ENCODE measurements at regions not wholly inside any gene's neighbourhood (a gene's known extent, or its start where the extent isn't known, plus 50 kb on each side); places are given as distances from the start of the nearest gene placed in this dataset.

- no peaks in the 10 kb centered on the region for H3K9me3 ChIP-seq
- H3K4me1 ChIP-seq = no peaks in the 10 kb centered on the region
- H3K4me3 ChIP-seq (ENCODE audit: low read depth, low read length) = no peak overlapping the region
- TF ChIP-seq CTCF (IDR thresholded peaks at IDR 0.05; ENCODE audit: low read depth, low read length) = no peak
- no peaks in the 10 kb centered on the region for H3K27me3 ChIP-seq
- no peak for DNase-seq
- no peaks in the 10 kb centered on the region for H3K36me3 ChIP-seq
Observed at GRCh38 chr1:30360753-30361152, 362.6 kb downstream of the MATN1 start.

- Histone ChIP-seq H3K36me3 (no peaks in the 10 kb centered on the region), H3K9me3 (no peaks in the 10 kb centered on the region), H3K4me3 (ENCODE audit: low read depth, low read length) (no peak overlapping the region), H3K4me1 (no peaks in the 10 kb centered on the region), H3K27me3 (no peaks in the 10 kb centered on the region)
- DNase-seq = no peak
- no peak for TF ChIP-seq CTCF (IDR thresholded peaks at IDR 0.05; ENCODE audit: low read depth, low read length)
Observed at GRCh38 chr1:30360281-30360680, 363.1 kb downstream of the MATN1 start.

- H3K9me3 ChIP-seq = no peaks in the 10 kb centered on the region
- no peak overlapping the region for H3K4me3 ChIP-seq (ENCODE audit: low read depth, low read length)
- no peak for TF ChIP-seq CTCF (IDR thresholded peaks at IDR 0.05; ENCODE audit: low read depth, low read length)
- no peaks in the 10 kb centered on the region for H3K36me3 ChIP-seq
- no peak for DNase-seq
- no peaks in the 10 kb centered on the region for H3K4me1 ChIP-seq
- no peaks in the 10 kb centered on the region for H3K27me3 ChIP-seq
Observed at GRCh38 chr1:30359539-30360220, 363.7 kb downstream of the MATN1 start.

GRCh38 chr1:30358500-30358899 lies 364.9 kb downstream of the MATN1 start:
- no peak for DNase-seq
- Histone ChIP-seq H3K9me3 (no peaks in the 10 kb centered on the region), H3K27me3 (no peaks in the 10 kb centered on the region), H3K4me1 (no peaks in the 10 kb centered on the region), H3K36me3 (no peaks in the 10 kb centered on the region), H3K4me3 (ENCODE audit: low read depth, low read length) (no peak overlapping the region)
- no peak for TF ChIP-seq CTCF (IDR thresholded peaks at IDR 0.05; ENCODE audit: low read depth, low read length)

GRCh38 chr1:30356839-30357238 lies 366.5 kb downstream of the MATN1 start:
- no peak for TF ChIP-seq CTCF (IDR thresholded peaks at IDR 0.05; ENCODE audit: low read depth, low read length)
- Histone ChIP-seq H3K36me3 (no peaks in the 10 kb centered on the region), H3K9me3 (no peaks in the 10 kb centered on the region), H3K4me3 (ENCODE audit: low read depth, low read length) (no peak overlapping the region), H3K27me3 (no peaks in the 10 kb centered on the region), H3K4me1 (no peaks in the 10 kb centered on the region)
- DNase-seq = no peak

- Histone ChIP-seq H3K4me3 (ENCODE audit: low read depth, low read length) (no peak overlapping the region), H3K27me3 (no peaks in the 10 kb centered on the region), H3K9me3 (no peaks in the 10 kb centered on the region), H3K4me1 (no peaks in the 10 kb centered on the region), H3K36me3 (no peaks in the 10 kb centered on the region)
- no peak for DNase-seq
- TF ChIP-seq CTCF (IDR thresholded peaks at IDR 0.05; ENCODE audit: low read depth, low read length) = no peak
Observed at GRCh38 chr1:30354410-30354809, 369.0 kb downstream of the MATN1 start.
